WTC11 (cell line): ENCODE measurements at regions not wholly inside any gene's neighbourhood (a gene's known extent, or its start where the extent isn't known, plus 50 kb on each side); places are given as distances from the start of the nearest gene placed in this dataset.

Source experiments
- CTCF ChIP-seq: fragments of 200-600 bp; IDR thresholded peaks from 2 replicates; pipeline ENCODE4 v1.8.0; 2022; ENCODE audit warnings: antibody characterized with exemption
- USF1 ChIP-seq: sonication (generic); formaldehyde crosslinking; IDR thresholded peaks from 2 replicates; pipeline ENCODE4 v1.8.0; 2022; ENCODE audit warnings: mild to moderate bottlenecking, missing genetic modification reagents
- ZBTB43 ChIP-seq: sonication (generic); formaldehyde crosslinking; IDR thresholded peaks from 2 replicates; pipeline ENCODE4 v1.8.1; 2023; ENCODE audit warnings: mild to moderate bottlenecking, missing genetic modification reagents

GRCh38 chr16:22672830-22673210 is 141.1 kb upstream of the HS3ST2 start:
- TF ChIP-seq ZBTB43 (CRISPR knock-in tag) (no peak), CTCF (no peak), USF1 (no peak)
